GM12892 (cell line): ENCODE measurements at regions not wholly inside any gene's neighbourhood (a gene's known extent, or its start where the extent isn't known, plus 50 kb on each side); places are given as distances from the start of the nearest gene placed in this dataset.

Source experiments
- POLR2A ChIP-seq: IDR thresholded peaks from 2 replicates; pipeline ENCODE4 v1.6.1; 2011; ENCODE audit warnings: low read depth, low read length, control low read depth
- POLR2AphosphoS5 ChIP-seq: IDR thresholded peaks from 2 replicates; pipeline ENCODE4 v1.6.1; 2011; ENCODE audit warnings: low read depth, low read length, control low read depth
- TAF1 ChIP-seq: IDR thresholded peaks from 2 replicates; pipeline ENCODE4 v1.6.1; 2011; ENCODE audit warnings: low read depth, mild to moderate bottlenecking, control low read depth, low read length, borderline replicate concordance

GRCh38 chr4:22922426-22922825 lies 229.7 kb downstream of the GBA3 start:
- TF ChIP-seq POLR2A (no peak), TAF1 (no peak), POLR2AphosphoS5 (no peak)
